ENCODE measurements at regions not wholly inside any gene's neighbourhood (a gene's known extent, or its start where the extent isn't known, plus 50 kb on each side); places are given as distances from the start of the nearest gene placed in this dataset.

DNA sequence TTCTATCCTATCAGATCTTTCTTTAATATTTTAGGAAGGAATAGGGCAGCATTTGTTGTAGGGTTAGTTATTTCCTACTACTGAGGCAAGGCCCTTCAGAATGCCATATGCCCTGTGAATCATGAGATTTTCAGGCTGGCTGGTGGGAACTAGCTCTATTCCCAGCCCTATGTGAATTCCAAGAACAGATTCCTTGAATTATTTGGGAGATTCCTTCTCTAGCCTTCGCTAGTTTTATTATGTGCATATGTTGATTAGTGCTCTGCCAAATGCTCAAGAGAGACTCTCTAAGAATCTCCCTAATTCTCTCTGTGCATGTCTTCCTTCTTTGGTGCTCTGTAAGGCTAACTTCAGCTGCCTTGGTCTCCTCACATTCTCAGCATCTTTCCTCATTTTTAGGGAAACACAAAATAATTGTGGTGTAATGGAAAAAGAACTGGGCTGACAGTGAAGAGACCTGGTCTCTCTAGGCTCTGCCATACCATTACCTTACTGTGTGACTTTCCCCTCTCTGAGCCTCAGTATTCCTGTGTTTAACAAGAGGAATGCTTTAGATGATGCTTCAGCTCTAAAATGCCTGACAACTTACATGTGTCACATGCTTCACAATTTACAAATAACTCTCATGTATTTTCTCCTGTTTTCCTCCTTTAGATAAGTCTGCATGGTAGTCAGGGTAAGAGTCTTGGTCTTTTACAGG, 79.7 kb downstream of the VMA21 start:
- TF ChIP-seq, protein P1, sequence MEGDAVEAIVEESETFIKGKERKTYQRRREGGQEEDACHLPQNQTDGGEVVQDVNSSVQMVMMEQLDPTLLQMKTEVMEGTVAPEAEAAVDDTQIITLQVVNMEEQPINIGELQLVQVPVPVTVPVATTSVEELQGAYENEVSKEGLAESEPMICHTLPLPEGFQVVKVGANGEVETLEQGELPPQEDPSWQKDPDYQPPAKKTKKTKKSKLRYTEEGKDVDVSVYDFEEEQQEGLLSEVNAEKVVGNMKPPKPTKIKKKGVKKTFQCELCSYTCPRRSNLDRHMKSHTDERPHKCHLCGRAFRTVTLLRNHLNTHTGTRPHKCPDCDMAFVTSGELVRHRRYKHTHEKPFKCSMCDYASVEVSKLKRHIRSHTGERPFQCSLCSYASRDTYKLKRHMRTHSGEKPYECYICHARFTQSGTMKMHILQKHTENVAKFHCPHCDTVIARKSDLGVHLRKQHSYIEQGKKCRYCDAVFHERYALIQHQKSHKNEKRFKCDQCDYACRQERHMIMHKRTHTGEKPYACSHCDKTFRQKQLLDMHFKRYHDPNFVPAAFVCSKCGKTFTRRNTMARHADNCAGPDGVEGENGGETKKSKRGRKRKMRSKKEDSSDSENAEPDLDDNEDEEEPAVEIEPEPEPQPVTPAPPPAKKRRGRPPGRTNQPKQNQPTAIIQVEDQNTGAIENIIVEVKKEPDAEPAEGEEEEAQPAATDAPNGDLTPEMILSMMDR (IDR thresholded peaks at IDR 0.05; ENCODE audit: poor library complexity), result no peak
- TF ChIP-seq EZH2 (IDR thresholded peaks at IDR 0.05; ENCODE audit: borderline replicate concordance), result no peak
